ENCODE measurements at regions not wholly inside any gene's neighbourhood (a gene's known extent, or its start where the extent isn't known, plus 50 kb on each side); places are given as distances from the start of the nearest gene placed in this dataset.

DNA sequence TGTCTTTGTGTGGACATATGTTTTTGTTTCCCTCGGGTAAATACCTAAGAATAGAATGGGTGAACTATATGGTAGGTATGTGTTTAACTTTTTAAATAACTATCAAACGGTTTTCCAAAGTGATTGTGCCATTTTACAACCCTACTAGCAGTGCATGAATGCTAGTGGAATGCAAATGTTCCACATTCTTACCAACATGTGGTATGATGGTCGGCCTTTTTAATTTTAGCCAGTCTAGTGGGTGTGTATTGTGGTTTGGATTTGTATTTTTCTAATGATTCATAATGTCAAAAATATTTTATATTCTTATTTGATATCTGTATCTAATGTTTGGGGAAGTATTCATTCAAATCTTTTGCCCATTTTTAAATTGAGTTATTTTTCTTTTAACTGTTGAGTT is 68.2 kb upstream of the SMAD3 start:
- TF ChIP-seq, protein P1, sequence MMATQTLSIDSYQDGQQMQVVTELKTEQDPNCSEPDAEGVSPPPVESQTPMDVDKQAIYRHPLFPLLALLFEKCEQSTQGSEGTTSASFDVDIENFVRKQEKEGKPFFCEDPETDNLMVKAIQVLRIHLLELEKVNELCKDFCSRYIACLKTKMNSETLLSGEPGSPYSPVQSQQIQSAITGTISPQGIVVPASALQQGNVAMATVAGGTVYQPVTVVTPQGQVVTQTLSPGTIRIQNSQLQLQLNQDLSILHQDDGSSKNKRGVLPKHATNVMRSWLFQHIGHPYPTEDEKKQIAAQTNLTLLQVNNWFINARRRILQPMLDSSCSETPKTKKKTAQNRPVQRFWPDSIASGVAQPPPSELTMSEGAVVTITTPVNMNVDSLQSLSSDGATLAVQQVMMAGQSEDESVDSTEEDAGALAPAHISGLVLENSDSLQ (IDR thresholded peaks at IDR 0.05): no peak
- TF ChIP-seq HDGF (IDR thresholded peaks at IDR 0.05; ENCODE audit: borderline replicate concordance): no peak
- TF ChIP-seq NFRKB (IDR thresholded peaks at IDR 0.05): no peak
- no peak for TF ChIP-seq SP1 (IDR thresholded peaks at IDR 0.05)
- TF ChIP-seq SUZ12 (IDR thresholded peaks at IDR 0.05): no peak
- no peak for TF ChIP-seq L3MBTL2 (conservative IDR thresholded peaks at IDR 0.05)
- no peak for TF ChIP-seq ELF4 (IDR thresholded peaks at IDR 0.05)
